NCI-H526 (cell line): ENCODE measurements at regions not wholly inside any gene's neighbourhood (a gene's known extent, or its start where the extent isn't known, plus 50 kb on each side); places are given as distances from the start of the nearest gene placed in this dataset.
A peak's percentile ranks its signal among the peaks of the same experiment; 100 is the strongest.

Source experiments
- DNase-seq, 2 experiments: peaks; one replicate each; lab custom pipeline; 2025; lab: John Stamatoyannopoulos, UW

GRCh38 chr12:75606151-75606550 is 94.7 kb upstream of the KRR1 start:
- no peak for DNase-seq

GRCh38 chr12:75603475-75603874 is 92.1 kb upstream of the KRR1 start:
- DNase-seq = no peak

- peak; percentile 12 to 31 for DNase-seq
Measured at GRCh38 chr12:75602106-75602505, 90.7 kb upstream of the KRR1 start.

GRCh38 chr12:75600146-75600545 is 88.7 kb upstream of the KRR1 start:
- no peak for DNase-seq

- no peak for DNase-seq
Measured at GRCh38 chr12:75599061-75599460, 87.7 kb upstream of the KRR1 start.

- DNase-seq = no peak
Measured at GRCh38 chr12:75596406-75596805, 85.0 kb upstream of the KRR1 start.

- no peak for DNase-seq
Measured at GRCh38 chr12:75592638-75593335, 81.4 kb upstream of the KRR1 start.

GRCh38 chr12:75592086-75592485 is 80.7 kb upstream of the KRR1 start:
- no peak for DNase-seq

- no peak for DNase-seq
Measured at GRCh38 chr12:75591628-75592027, 80.2 kb upstream of the KRR1 start.

GRCh38 chr12:75589801-75590200 is 78.4 kb upstream of the KRR1 start:
- DNase-seq = no peak

- no peak for DNase-seq
Measured at GRCh38 chr12:75587340-75588106, 76.1 kb upstream of the KRR1 start.

- DNase-seq = no peak
Measured at GRCh38 chr12:75585330-75585729, 73.9 kb upstream of the KRR1 start.

- no peak for DNase-seq
Measured at GRCh38 chr12:75583355-75583754, 71.9 kb upstream of the KRR1 start.

GRCh38 chr12:75581515-75581914 is 70.1 kb upstream of the KRR1 start:
- no peak for DNase-seq

- DNase-seq = no peak
Measured at GRCh38 chr12:75579552-75579951, 68.1 kb upstream of the KRR1 start.

- no peak for DNase-seq
Measured at GRCh38 chr12:75578546-75578945, 67.1 kb upstream of the KRR1 start.

GRCh38 chr12:75577812-75578211 is 66.4 kb upstream of the KRR1 start:
- no peak for DNase-seq

- no peak for DNase-seq
Measured at GRCh38 chr12:75571656-75572205, 60.3 kb upstream of the KRR1 start.

GRCh38 chr12:75571204-75571603 is 59.8 kb upstream of the KRR1 start:
- DNase-seq = no peak

GRCh38 chr12:75568801-75569200 is 57.4 kb upstream of the KRR1 start:
- no peak for DNase-seq

GRCh38 chr12:75568393-75568792 is 57.0 kb upstream of the KRR1 start:
- no peak for DNase-seq

- DNase-seq = no peak
Measured at GRCh38 chr12:75565795-75566194, 54.4 kb upstream of the KRR1 start.

GRCh38 chr12:75564852-75565251 is 53.4 kb upstream of the KRR1 start:
- DNase-seq = no peak
